Osteocyte (in vitro differentiated cells): ENCODE measurements at regions not wholly inside any gene's neighbourhood (a gene's known extent, or its start where the extent isn't known, plus 50 kb on each side); places are given as distances from the start of the nearest gene placed in this dataset.

Experiments
- DNase-seq: peaks from one replicate; pipeline ENCODE4 v3.0.0; 2021; ENCODE audit warnings: mixed read lengths; ENCODE audit not compliant: unreplicated experiment; ENCODE audit errors: extremely low spot score
- H3K27ac Mint-ChIP-seq: one replicate; pipeline ENCODE4 v1.8.0; 2021; ENCODE audit warnings: mild to moderate bottlenecking, mixed read lengths; ENCODE audit not compliant: unreplicated experiment
- H3K27me3 Mint-ChIP-seq: one replicate; pipeline ENCODE4 v1.8.0; 2021; ENCODE audit warnings: mixed read lengths; ENCODE audit not compliant: unreplicated experiment
- H3K36me3 Mint-ChIP-seq: one replicate; pipeline ENCODE4 v1.8.0; 2021; ENCODE audit warnings: mixed read lengths; ENCODE audit not compliant: unreplicated experiment
- H3K4me1 Mint-ChIP-seq: one replicate; pipeline ENCODE4 v1.8.0; 2021; ENCODE audit warnings: mixed read lengths; ENCODE audit not compliant: unreplicated experiment
- H3K4me3 Mint-ChIP-seq: one replicate; pipeline ENCODE4 v1.8.0; 2021; ENCODE audit warnings: mild to moderate bottlenecking, moderate library complexity, mixed read lengths; ENCODE audit not compliant: unreplicated experiment
- H3K9me3 Mint-ChIP-seq: one replicate; pipeline ENCODE4 v1.8.0; 2021; ENCODE audit warnings: mixed read lengths; ENCODE audit not compliant: unreplicated experiment
- CTCF ChIP-seq: fragments of 200-600 bp; sonication (generic); IDR thresholded peaks from 2 replicates; pipeline ENCODE4 v1.5.0; 2021; ENCODE audit warnings: antibody characterized with exemption, mild to moderate bottlenecking, moderate library complexity

DNA sequence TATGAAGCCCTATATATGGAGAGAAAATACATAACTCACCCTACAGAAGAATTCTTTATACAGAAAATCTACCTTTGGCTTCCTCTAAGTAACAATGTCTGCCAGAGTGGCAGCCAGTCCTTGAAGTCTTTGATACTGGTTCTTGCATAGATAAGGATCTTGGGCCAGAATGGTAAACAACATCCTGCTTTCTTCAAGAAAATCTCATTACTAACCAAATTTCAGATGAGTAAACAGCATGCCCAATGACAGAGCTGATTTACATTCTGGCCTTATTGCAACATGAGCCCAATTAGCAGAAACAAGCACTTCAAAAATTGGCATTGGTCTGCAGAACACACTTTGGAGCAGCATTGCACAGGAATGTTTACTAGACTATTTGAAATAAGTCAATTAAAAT, 336.5 kb upstream of the ST6GAL2 start:
- DNase-seq: no peak
- H3K27ac Mint-ChIP-seq: no peak overlapping the region
- H3K36me3 Mint-ChIP-seq: no peaks in the 10 kb centered on the region
- TF ChIP-seq CTCF: no peak
- no peaks in the 10 kb centered on the region for H3K27me3 Mint-ChIP-seq
- peaks cover 4% of the 10 kb centered on the region for H3K9me3 Mint-ChIP-seq
- H3K4me1 Mint-ChIP-seq: no peaks in the 10 kb centered on the region
- no peak overlapping the region for H3K4me3 Mint-ChIP-seq

- Mint-ChIP-seq H3K27me3 (peaks cover 19% of the 10 kb centered on the region), H3K36me3 (no peaks in the 10 kb centered on the region), H3K9me3 (peaks cover 24% of the 10 kb centered on the region), H3K4me3 (no peak overlapping the region), H3K4me1 (peaks cover 4% of the 10 kb centered on the region), H3K27ac (no peak overlapping the region)
- DNase-seq: no peak
- TF ChIP-seq CTCF: no peak
Observed at GRCh38 chr2:107235491-107236254, 349.7 kb upstream of the ST6GAL2 start.

DNA sequence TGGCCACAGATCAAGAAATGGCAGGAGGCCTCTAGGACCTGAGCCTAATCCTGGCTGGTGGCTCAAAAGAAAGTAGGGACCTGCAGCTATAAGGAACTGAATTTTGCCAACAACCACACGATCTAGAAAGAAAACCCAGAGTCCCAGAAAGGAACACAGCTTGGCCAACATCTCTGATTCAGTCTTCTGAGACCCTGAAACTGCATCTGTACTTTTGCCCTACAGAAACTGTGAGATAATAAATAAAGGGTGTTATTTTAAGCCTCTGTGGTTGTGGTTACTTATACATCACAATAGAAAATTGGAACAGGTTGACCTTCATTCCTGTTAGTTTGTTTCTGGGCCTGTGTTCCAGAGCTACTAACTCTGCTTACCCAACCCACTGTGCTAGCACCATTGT, 356.8 kb upstream of the ST6GAL2 start:
- peaks cover 2% of the 10 kb centered on the region for H3K4me1 Mint-ChIP-seq
- H3K36me3 Mint-ChIP-seq: no peaks in the 10 kb centered on the region
- no peak for TF ChIP-seq CTCF
- H3K9me3 Mint-ChIP-seq: peaks cover 7% of the 10 kb centered on the region
- H3K4me3 Mint-ChIP-seq: no peak overlapping the region
- DNase-seq: no peak
- H3K27ac Mint-ChIP-seq: no peak overlapping the region
- H3K27me3 Mint-ChIP-seq: peaks cover 6% of the 10 kb centered on the region

- no peak for TF ChIP-seq CTCF
- Mint-ChIP-seq H3K27me3 (no peaks in the 10 kb centered on the region), H3K27ac (no peak overlapping the region), H3K36me3 (peaks cover 5% of the 10 kb centered on the region), H3K4me3 (no peak overlapping the region), H3K4me1 (peaks cover 2% of the 10 kb centered on the region), H3K9me3 (peaks cover 18% of the 10 kb centered on the region)
- DNase-seq: no peak
Observed at GRCh38 chr2:107248932-107249331, 363.0 kb upstream of the ST6GAL2 start.

DNA sequence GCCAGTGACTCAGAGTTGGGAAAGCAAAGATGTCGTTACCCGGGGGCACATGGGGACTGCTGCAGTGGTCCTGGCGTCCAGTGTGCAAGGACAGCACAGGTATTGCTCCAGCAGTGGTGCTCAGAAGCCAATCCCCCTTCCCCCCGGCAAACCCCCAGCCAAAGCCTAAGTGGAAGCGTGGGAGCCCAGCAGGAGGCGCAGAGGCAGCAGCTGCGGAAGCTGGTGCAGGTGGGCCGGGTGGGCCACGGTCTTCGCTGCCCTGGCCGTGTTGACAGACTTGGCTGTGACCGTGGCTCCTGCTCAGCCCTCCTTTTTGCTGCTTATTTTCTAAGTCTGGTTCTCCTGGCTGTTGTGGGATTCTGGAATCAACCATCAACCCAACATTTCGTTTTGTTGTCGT, 369.8 kb upstream of the ST6GAL2 start:
- Mint-ChIP-seq H3K9me3 (peaks cover 18% of the 10 kb centered on the region), H3K27ac (no peak overlapping the region), H3K36me3 (peaks cover 5% of the 10 kb centered on the region), H3K27me3 (no peaks in the 10 kb centered on the region), H3K4me3 (no peak overlapping the region), H3K4me1 (no peaks in the 10 kb centered on the region)
- no peak for TF ChIP-seq CTCF
- no peak for DNase-seq
